ENCODE measurements at regions not wholly inside any gene's neighbourhood (a gene's known extent, or its start where the extent isn't known, plus 50 kb on each side); places are given as distances from the start of the nearest gene placed in this dataset.

- no peaks in the 10 kb centered on the region for H3F3A ChIP-seq (ENCODE audit: control insufficient read depth, insufficient read depth)
- no peaks in the 10 kb centered on the region for H3K79me2 ChIP-seq (ENCODE audit: control insufficient read depth, low read length)
- TF ChIP-seq CTCF (IDR thresholded peaks at IDR 0.05; ENCODE audit: low read depth, low read length, poor library complexity, severe bottlenecking) = no peak
- no peak for TF ChIP-seq EZH2phosphoT487 (IDR thresholded peaks at IDR 0.05; ENCODE audit: borderline replicate concordance, low read length)
- H3K4me3 ChIP-seq (ENCODE audit: low read length) = peak overlapping the region; percentile 30; the same call in 1 of the 2 replicates
- H3K4me2 ChIP-seq (ENCODE audit: low read length) = peak overlapping the region; percentile 18
- peaks cover 4% of the 10 kb centered on the region; the same call in 1 of the 2 replicates for H3K9me3 ChIP-seq (ENCODE audit: control insufficient read depth, insufficient read depth, low read length)
- H3K4me1 ChIP-seq (ENCODE audit: control insufficient read depth, low read length) = peaks cover 39% of the 10 kb centered on the region
- no peaks in the 10 kb centered on the region for H3K9me2 ChIP-seq (replicated peaks; ENCODE audit: control insufficient read depth, low read length)
- no peak overlapping the region for H3K27ac ChIP-seq (ENCODE audit: low read depth, low read length)
- no peaks in the 10 kb centered on the region for H3K36me3 ChIP-seq (ENCODE audit: control insufficient read depth, low read length)
- no peaks in the 10 kb centered on the region for H4K20me1 ChIP-seq (ENCODE audit: control insufficient read depth, insufficient read depth, low read depth, low read length)
- H3K27me3 ChIP-seq (ENCODE audit: control insufficient read depth, low read length) = no peaks in the 10 kb centered on the region
Measured at GRCh38 chr3:192068464-192069254, 607.7 kb downstream of the PYDC2 start.

- H3F3A ChIP-seq (ENCODE audit: control insufficient read depth, insufficient read depth) = no peaks in the 10 kb centered on the region
- no peaks in the 10 kb centered on the region for H3K27me3 ChIP-seq (ENCODE audit: control insufficient read depth, low read length)
- no peaks in the 10 kb centered on the region for H3K36me3 ChIP-seq (ENCODE audit: control insufficient read depth, low read length)
- no peak overlapping the region for H3K27ac ChIP-seq (ENCODE audit: low read depth, low read length)
- no peaks in the 10 kb centered on the region for H3K9me2 ChIP-seq (replicated peaks; ENCODE audit: control insufficient read depth, low read length)
- H4K20me1 ChIP-seq (ENCODE audit: control insufficient read depth, insufficient read depth, low read depth, low read length) = no peaks in the 10 kb centered on the region
- no peaks in the 10 kb centered on the region for H3K4me1 ChIP-seq (ENCODE audit: control insufficient read depth, low read length)
- H3K9me3 ChIP-seq (ENCODE audit: control insufficient read depth, insufficient read depth, low read length) = no peaks in the 10 kb centered on the region
- no peak overlapping the region for H3K4me3 ChIP-seq (ENCODE audit: low read length)
- no peak overlapping the region for H3K4me2 ChIP-seq (ENCODE audit: low read length)
- no peak for TF ChIP-seq EZH2phosphoT487 (IDR thresholded peaks at IDR 0.05; ENCODE audit: borderline replicate concordance, low read length)
- TF ChIP-seq CTCF (IDR thresholded peaks at IDR 0.05; ENCODE audit: low read depth, low read length, poor library complexity, severe bottlenecking) = no peak
- no peaks in the 10 kb centered on the region for H3K79me2 ChIP-seq (ENCODE audit: control insufficient read depth, low read length)
Measured at GRCh38 chr3:192077795-192078497, 617.0 kb downstream of the PYDC2 start.

- H3K4me2 ChIP-seq (ENCODE audit: low read length) = no peak overlapping the region
- no peaks in the 10 kb centered on the region for H3K9me3 ChIP-seq (ENCODE audit: control insufficient read depth, insufficient read depth, low read length)
Measured at GRCh38 chr3:192079098-192079497, 618.1 kb downstream of the PYDC2 start.

More at GRCh38 chr3:192079098-192079497, 618.1 kb downstream of the PYDC2 start:
- Histone ChIP-seq H3K9me2 (replicated peaks; ENCODE audit: control insufficient read depth, low read length) (no peaks in the 10 kb centered on the region), H3K27ac (ENCODE audit: low read depth, low read length) (no peak overlapping the region), H3K27me3 (ENCODE audit: control insufficient read depth, low read length) (no peaks in the 10 kb centered on the region), H4K20me1 (ENCODE audit: control insufficient read depth, insufficient read depth, low read depth, low read length) (no peaks in the 10 kb centered on the region), H3K36me3 (ENCODE audit: control insufficient read depth, low read length) (no peaks in the 10 kb centered on the region), H3K4me1 (ENCODE audit: control insufficient read depth, low read length) (no peaks in the 10 kb centered on the region), H3K4me3 (ENCODE audit: low read length) (no peak overlapping the region), H3K79me2 (ENCODE audit: control insufficient read depth, low read length) (no peaks in the 10 kb centered on the region), H3F3A (ENCODE audit: control insufficient read depth, insufficient read depth) (no peaks in the 10 kb centered on the region)
- TF ChIP-seq CTCF (IDR thresholded peaks at IDR 0.05; ENCODE audit: low read depth, low read length, poor library complexity, severe bottlenecking) = no peak
- no peak for TF ChIP-seq EZH2phosphoT487 (IDR thresholded peaks at IDR 0.05; ENCODE audit: borderline replicate concordance, low read length)

Measured in DOHH2 (cell line).